ENCODE measurements at regions not wholly inside any gene's neighbourhood (a gene's known extent, or its start where the extent isn't known, plus 50 kb on each side); places are given as distances from the start of the nearest gene placed in this dataset.

- TF ChIP-seq NKRF (conservative IDR thresholded peaks at IDR 0.05) (no peak), MEF2B (IDR thresholded peaks at IDR 0.05; ENCODE audit: partially characterized antibody, poor library complexity, severe bottlenecking) (no peak), HDAC6 (IDR thresholded peaks at IDR 0.05; ENCODE audit: unreplicated experiment) (no peak), ZNF622 (IDR thresholded peaks at IDR 0.05) (no peak), NFYB (IDR thresholded peaks at IDR 0.05; ENCODE audit: insufficient read depth, low read depth, low read length) (no peak), WRNIP1 (IDR thresholded peaks at IDR 0.05; ENCODE audit: borderline replicate concordance, low read depth, low read length) (no peak), NFYA (IDR thresholded peaks at IDR 0.05; ENCODE audit: borderline replicate concordance, low read depth, low read length) (no peak), PML (IDR thresholded peaks at IDR 0.05; ENCODE audit: low read length) (no peak), CBX5 (IDR thresholded peaks at IDR 0.05; ENCODE audit: low read depth) (no peak)
Observed at GRCh38 chr9:13470836-13471235, 191.3 kb upstream of the MPDZ start (continued).

- no peaks in the 10 kb centered on the region for H3K36me3 ChIP-seq (ENCODE audit: control insufficient read depth in 2 of 2, insufficient read depth in 2 of 2, low read length in 1 of 2)
- TF ChIP-seq ESRRA (IDR thresholded peaks at IDR 0.05; ENCODE audit: low read length) (no peak), SIX5 (IDR thresholded peaks at IDR 0.05; ENCODE audit: low read depth, low read length, severe bottlenecking) (no peak), IRF3 (IDR thresholded peaks at IDR 0.05) (no peak), SP1 (IDR thresholded peaks at IDR 0.05; ENCODE audit: low read depth, low read length) (no peak), TAF1 (IDR thresholded peaks at IDR 0.05; ENCODE audit: borderline replicate concordance, low read depth, low read length) (no peak), ZNF274 (IDR thresholded peaks at IDR 0.05; ENCODE audit: insufficient read depth, insufficient read length) (no peak), SRF (IDR thresholded peaks at IDR 0.05; ENCODE audit: low read depth in 2 of 2, low read length in 2 of 2) (no peak)
- TF ChIP-seq, protein P1, sequence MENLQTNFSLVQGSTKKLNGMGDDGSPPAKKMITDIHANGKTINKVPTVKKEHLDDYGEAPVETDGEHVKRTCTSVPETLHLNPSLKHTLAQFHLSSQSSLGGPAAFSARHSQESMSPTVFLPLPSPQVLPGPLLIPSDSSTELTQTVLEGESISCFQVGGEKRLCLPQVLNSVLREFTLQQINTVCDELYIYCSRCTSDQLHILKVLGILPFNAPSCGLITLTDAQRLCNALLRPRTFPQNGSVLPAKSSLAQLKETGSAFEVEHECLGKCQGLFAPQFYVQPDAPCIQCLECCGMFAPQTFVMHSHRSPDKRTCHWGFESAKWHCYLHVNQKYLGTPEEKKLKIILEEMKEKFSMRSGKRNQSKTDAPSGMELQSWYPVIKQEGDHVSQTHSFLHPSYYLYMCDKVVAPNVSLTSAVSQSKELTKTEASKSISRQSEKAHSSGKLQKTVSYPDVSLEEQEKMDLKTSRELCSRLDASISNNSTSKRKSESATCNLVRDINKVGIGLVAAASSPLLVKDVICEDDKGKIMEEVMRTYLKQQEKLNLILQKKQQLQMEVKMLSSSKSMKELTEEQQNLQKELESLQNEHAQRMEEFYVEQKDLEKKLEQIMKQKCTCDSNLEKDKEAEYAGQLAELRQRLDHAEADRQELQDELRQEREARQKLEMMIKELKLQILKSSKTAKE (IDR thresholded peaks at IDR 0.05; ENCODE audit: low read depth, poor library complexity, severe bottlenecking) = no peak
- FAIRE-seq (no peak), ATAC-seq (no peak), DNase-seq (ENCODE audit: low read depth, low spot score) (no peak)
- no peaks in the 10 kb centered on the region for H3K9me3 ChIP-seq (replicated peaks; ENCODE audit: control insufficient read depth, insufficient read depth, low read length)
- H3K9ac ChIP-seq (ENCODE audit: control insufficient read depth, insufficient read depth, low read length) = no peak overlapping the region
- intact Hi-C loops (cut with micrococcal nuclease; ENCODE audit: unreplicated experiment) (no loop called here), in situ Hi-C loops (cut with MboI) (no loop called here)
- H3K27ac ChIP-seq (ENCODE audit: control insufficient read depth, insufficient read depth) = no peak overlapping the region
- ChIA-PET RAD21 (ENCODE audit: unreplicated experiment) (no interaction called here), CTCF (no interaction called here), SMC1A (ENCODE audit: uncharacterized antibody, unreplicated experiment) (no interaction called here), POLR2A (no interaction called here)
- no TSS peak for BruUV-seq (replicated peaks)
- 0% methylated on average over 2 of the region's 2 CpGs for WGBS (ENCODE audit: insufficient coverage, insufficient replicate concordance, low lambda C conversion rate, missing lambda C conversion rate)
- H3K4me2 ChIP-seq (ENCODE audit: control insufficient read depth, insufficient read depth) = no peak overlapping the region
- H3K79me2 ChIP-seq (ENCODE audit: control insufficient read depth, insufficient read depth, low read length) = no peaks in the 10 kb centered on the region
- H3K27me3 ChIP-seq (replicated peaks in 1 of 2; ENCODE audit: control insufficient read depth in 2 of 2, insufficient read depth in 2 of 2, low read length in 1 of 2) = no peaks in the 10 kb centered on the region
- no peak overlapping the region for H3K4me3 ChIP-seq
- no peaks in the 10 kb centered on the region for H4K20me1 ChIP-seq (ENCODE audit: control insufficient read depth, insufficient read depth)
- no peak overlapping the region for H2AFZ ChIP-seq (ENCODE audit: control insufficient read depth, low read depth, low read length)
- H3K4me1 ChIP-seq (ENCODE audit: control insufficient read depth, insufficient read depth, low read length) = no peaks in the 10 kb centered on the region
Observed at GRCh38 chr9:13467157-13467556, 187.7 kb upstream of the MPDZ start.
